ENCODE measurements at regions not wholly inside any gene's neighbourhood (a gene's known extent, or its start where the extent isn't known, plus 50 kb on each side); places are given as distances from the start of the nearest gene placed in this dataset.

DNA sequence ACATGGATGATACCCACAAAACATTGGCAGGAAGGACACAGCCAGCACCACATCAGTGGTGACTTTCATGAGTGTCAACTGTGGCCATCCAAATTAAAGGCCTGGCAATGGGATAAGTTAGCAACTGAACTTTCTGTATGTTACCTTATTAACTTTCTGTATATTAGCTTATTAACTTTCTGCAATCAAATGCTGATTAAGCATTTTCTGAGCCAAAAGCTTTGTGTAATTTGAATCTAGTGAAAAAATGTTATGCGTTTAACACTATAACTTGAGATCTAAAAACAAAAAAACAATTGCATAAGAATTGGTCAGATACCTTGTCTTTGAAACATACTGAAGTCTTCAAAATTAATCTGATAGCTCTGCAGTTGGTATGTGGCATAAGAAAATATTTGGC is 159.3 kb downstream of the ZNF33B start:
- no peak for TF ChIP-seq EZH2 (IDR thresholded peaks at IDR 0.05; ENCODE audit: insufficient read depth, poor library complexity, severe bottlenecking)
- TF ChIP-seq EZH2phosphoT487 (IDR thresholded peaks at IDR 0.05; ENCODE audit: insufficient read depth, low read depth): no peak

Measured in GM23248 (cell line).